RWPE2 (cell line): ENCODE measurements at regions not wholly inside any gene's neighbourhood (a gene's known extent, or its start where the extent isn't known, plus 50 kb on each side); places are given as distances from the start of the nearest gene placed in this dataset.
"Not testable (repeated sequence)": the region's sequence is repeated elsewhere in the genome, so short reads cannot be mapped to it uniquely, and the experiment has no call there.

Experiments used
- ATAC-seq: fragments of 200-7000 bp; cut with Tn5 transposase; 3 replicates; pipeline ENCODE4 v1.9.1; 2021; ENCODE audit warnings: low read depth
- DNase-seq: peaks from one replicate; pipeline ENCODE4 v3.0.0-alpha.2; 2020; ENCODE audit warnings: low spot score
- H3K27ac ChIP-seq: fragments of 450-650 bp; 2 replicates; pipeline ENCODE4 v1.5.1; 2017; ENCODE audit warnings: mild to moderate bottlenecking; ENCODE audit not compliant: poor library complexity, severe bottlenecking
- H3K27me3 ChIP-seq: fragments of 250-450 bp; sonication (Bioruptor Pico); 2 replicates; pipeline ENCODE4 v1.5.1; 2021; ENCODE audit warnings: mild to moderate bottlenecking, moderate library complexity; ENCODE audit not compliant: insufficient read depth, poor library complexity, severe bottlenecking
- H3K36me3 ChIP-seq: fragments of 250-450 bp; sonication (Bioruptor Pico); 2 replicates; pipeline ENCODE4 v1.5.1; 2020; ENCODE audit warnings: low read depth, mild to moderate bottlenecking, moderate library complexity
- H3K4me1 ChIP-seq: fragments of 250-450 bp; sonication (Bioruptor Pico); 2 replicates; pipeline ENCODE4 v1.5.1; 2021; ENCODE audit warnings: mild to moderate bottlenecking, moderate library complexity; ENCODE audit not compliant: insufficient read depth, poor library complexity, severe bottlenecking
- H3K4me3 ChIP-seq: fragments of 250-450 bp; sonication (Bioruptor Pico); 2 replicates; pipeline ENCODE4 v1.5.1; 2021; ENCODE audit warnings: mild to moderate bottlenecking, moderate library complexity; ENCODE audit not compliant: severe bottlenecking
- H3K9me3 ChIP-seq: fragments of 250-450 bp; sonication (Bioruptor Pico); 2 replicates; pipeline ENCODE4 v1.5.1; 2021; ENCODE audit warnings: mild to moderate bottlenecking, moderate library complexity; ENCODE audit not compliant: severe bottlenecking
- TF ChIP-seq, protein P1 (sequence below): fragments of 450-650 bp; IDR thresholded peaks from one replicate; pipeline ENCODE4 v1.5.1; 2017; ENCODE audit warnings: mild to moderate bottlenecking, moderate library complexity; ENCODE audit not compliant: poor library complexity, severe bottlenecking

DNA sequence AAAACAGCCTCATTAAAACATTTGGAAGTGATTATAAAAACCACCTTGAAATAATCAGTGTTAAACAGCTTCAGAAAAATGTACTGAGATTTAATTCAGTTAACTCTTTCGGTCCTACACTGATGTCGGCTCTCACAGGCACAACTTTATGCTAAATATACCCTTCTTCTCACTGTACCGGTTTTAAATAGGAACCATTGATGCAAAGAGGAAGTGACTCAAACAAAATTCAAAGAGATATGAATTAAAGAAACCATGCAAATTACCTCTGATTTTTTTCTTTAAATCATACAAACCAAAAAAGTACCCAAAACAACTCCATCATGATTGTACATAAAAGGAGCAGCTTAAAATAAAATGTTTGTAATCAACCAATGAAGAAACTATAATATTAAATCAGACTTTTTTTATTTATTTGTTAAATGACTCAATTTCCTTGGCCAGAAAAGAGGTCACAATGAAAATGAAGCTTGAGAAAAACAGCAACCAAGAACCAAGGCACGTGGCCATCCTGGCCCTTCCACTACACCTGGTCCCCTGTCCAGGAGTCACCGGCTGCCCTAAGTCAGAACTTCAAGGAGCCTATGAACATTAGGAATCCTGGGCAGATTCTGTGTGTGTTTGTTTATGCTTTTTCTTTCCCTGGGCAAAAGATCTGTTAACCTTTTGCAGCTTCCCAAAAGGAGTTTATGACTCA is 73.0 kb upstream of the CABCOCO1 start:
- Histone ChIP-seq H3K4me1 (peaks cover 5% of the 10 kb centered on the region), H3K36me3 (no peaks in the 10 kb centered on the region), H3K27ac (no peak overlapping the region), H3K4me3 (no peak overlapping the region), H3K27me3 (no peaks in the 10 kb centered on the region), H3K9me3 (no peaks in the 10 kb centered on the region)
- DNase-seq: no peak
- TF ChIP-seq, protein P1, sequence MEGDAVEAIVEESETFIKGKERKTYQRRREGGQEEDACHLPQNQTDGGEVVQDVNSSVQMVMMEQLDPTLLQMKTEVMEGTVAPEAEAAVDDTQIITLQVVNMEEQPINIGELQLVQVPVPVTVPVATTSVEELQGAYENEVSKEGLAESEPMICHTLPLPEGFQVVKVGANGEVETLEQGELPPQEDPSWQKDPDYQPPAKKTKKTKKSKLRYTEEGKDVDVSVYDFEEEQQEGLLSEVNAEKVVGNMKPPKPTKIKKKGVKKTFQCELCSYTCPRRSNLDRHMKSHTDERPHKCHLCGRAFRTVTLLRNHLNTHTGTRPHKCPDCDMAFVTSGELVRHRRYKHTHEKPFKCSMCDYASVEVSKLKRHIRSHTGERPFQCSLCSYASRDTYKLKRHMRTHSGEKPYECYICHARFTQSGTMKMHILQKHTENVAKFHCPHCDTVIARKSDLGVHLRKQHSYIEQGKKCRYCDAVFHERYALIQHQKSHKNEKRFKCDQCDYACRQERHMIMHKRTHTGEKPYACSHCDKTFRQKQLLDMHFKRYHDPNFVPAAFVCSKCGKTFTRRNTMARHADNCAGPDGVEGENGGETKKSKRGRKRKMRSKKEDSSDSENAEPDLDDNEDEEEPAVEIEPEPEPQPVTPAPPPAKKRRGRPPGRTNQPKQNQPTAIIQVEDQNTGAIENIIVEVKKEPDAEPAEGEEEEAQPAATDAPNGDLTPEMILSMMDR: no peak
- ATAC-seq: no peak

DNA sequence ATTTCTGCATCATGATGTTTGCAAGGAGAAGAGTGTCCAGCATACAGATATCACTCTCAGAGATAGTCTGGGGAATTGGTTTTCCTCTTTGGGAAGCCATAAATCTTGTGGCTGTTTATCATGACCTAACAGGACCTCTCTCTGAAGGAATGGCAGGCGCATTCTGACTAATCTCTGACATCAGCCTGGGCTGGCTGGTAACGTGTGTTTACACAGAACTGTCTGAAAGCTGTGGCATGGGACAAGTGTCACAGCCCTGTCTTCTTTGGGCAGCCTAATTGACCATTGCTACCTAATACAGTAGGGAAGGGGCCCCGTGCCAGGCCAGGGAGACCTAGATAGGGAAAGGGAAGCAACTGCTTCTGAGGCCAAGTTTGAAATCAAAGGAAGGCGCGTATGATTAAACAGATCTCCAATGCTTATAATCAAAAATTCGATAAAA is 73.9 kb upstream of the CABCOCO1 start:
- no peak for ATAC-seq
- no peak overlapping the region for H3K4me3 ChIP-seq
- TF ChIP-seq, protein P1: no peak
- no peaks in the 10 kb centered on the region for H3K27me3 ChIP-seq
- no peak overlapping the region for H3K27ac ChIP-seq
- H3K4me1 ChIP-seq: peaks cover 5% of the 10 kb centered on the region
- H3K36me3 ChIP-seq: no peaks in the 10 kb centered on the region
- no peak for DNase-seq
- H3K9me3 ChIP-seq: no peaks in the 10 kb centered on the region

DNA sequence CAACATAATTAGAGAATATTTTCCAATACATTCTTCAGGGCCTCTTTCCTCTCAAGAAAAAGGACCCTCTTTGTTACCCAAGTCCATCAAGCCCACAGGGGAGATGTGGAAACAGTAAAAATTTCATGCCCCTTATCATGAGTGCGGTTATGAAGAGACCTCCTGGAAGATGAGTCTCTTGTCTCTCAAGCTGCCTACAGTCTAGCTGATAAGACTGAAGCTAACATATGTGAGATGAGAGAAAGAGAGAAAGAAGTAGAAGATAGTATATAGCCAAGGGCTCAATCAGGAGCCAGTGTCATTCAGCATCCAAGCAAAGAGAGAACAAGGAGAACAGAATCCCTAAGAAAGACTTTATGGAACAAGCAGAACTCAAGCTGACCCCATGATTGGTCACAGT is 75.9 kb upstream of the CABCOCO1 start:
- Histone ChIP-seq H3K27ac (no peak overlapping the region), H3K9me3 (no peaks in the 10 kb centered on the region), H3K27me3 (no peaks in the 10 kb centered on the region), H3K4me1 (peaks cover 5% of the 10 kb centered on the region), H3K36me3 (no peaks in the 10 kb centered on the region), H3K4me3 (no peak overlapping the region)
- TF ChIP-seq, protein P1: no peak
- DNase-seq: no peak
- no peak for ATAC-seq

DNA sequence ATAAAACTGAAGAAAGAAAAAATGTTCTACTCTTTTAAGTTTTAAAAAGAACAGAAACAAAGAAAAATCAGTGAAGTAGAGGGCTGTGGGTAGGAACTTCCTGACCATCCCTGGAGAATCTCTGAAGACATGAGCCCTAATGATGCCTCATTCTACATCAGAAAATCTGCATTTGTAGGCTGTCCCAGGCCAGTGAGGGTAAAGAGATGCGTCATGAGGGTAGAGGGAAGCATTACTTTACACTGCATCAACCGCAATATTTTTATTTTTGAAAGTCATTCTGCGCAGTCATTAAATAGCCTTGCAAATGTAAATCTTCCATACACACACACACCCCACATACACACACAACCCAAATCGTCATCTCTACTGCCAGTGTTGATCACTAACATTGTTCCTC is 82.1 kb upstream of the CABCOCO1 start:
- TF ChIP-seq, protein P1: no peak
- no peak for DNase-seq
- no peaks in the 10 kb centered on the region for H3K4me1 ChIP-seq
- no peak for ATAC-seq
- H3K4me3 ChIP-seq: no peak overlapping the region
- no peaks in the 10 kb centered on the region for H3K27me3 ChIP-seq
- no peak overlapping the region for H3K27ac ChIP-seq
- no peaks in the 10 kb centered on the region for H3K9me3 ChIP-seq
- no peaks in the 10 kb centered on the region for H3K36me3 ChIP-seq

DNA sequence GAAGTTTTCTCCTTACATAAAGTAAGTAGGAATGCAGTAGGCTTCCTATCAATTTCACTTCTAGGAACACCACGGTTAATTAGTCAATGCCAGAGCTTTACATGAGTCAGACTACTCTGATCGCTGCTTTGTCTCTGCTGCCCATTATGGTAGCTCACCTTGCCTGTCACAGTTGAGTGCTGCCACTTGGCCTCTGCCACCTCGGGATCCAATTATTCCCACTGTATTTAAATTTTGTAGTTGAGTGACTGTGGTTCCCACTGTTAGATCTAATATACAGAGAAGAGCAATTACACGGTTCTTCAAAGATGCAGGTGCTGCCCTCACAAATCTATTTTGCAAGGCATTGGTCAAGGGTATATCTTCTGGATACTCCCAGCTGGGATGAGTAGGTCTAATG is 92.5 kb upstream of the CABCOCO1 start:
- not testable (repeated sequence) for ATAC-seq, H3K4me3 ChIP-seq, H3K4me1 ChIP-seq

More for the DNA sequence above, 92.5 kb upstream of the CABCOCO1 start:
- not testable (repeated sequence) for H3K27ac ChIP-seq, H3K36me3 ChIP-seq, DNase-seq, H3K9me3 ChIP-seq, H3K27me3 ChIP-seq
